Endothelial cell (in vitro differentiated cells): ENCODE measurements at regions not wholly inside any gene's neighbourhood (a gene's known extent, or its start where the extent isn't known, plus 50 kb on each side); places are given as distances from the start of the nearest gene placed in this dataset.

Experiments
- DNase-seq: peaks from one replicate; pipeline ENCODE4 v3.0.0; 2021; ENCODE audit warnings: low spot score
- H3K27ac Mint-ChIP-seq: one replicate; pipeline ENCODE4 v1.8.0; 2021; ENCODE audit warnings: mixed read lengths, inconsistent platforms; ENCODE audit not compliant: unreplicated experiment
- H3K27me3 Mint-ChIP-seq: one replicate; pipeline ENCODE4 v1.8.0; 2021; ENCODE audit warnings: mild to moderate bottlenecking, moderate library complexity, mixed read lengths, inconsistent platforms; ENCODE audit not compliant: unreplicated experiment
- H3K36me3 Mint-ChIP-seq: one replicate; pipeline ENCODE4 v1.8.0; 2021; ENCODE audit warnings: mild to moderate bottlenecking, low read depth, mixed read lengths, inconsistent platforms; ENCODE audit not compliant: unreplicated experiment
- H3K4me1 Mint-ChIP-seq: one replicate; pipeline ENCODE4 v1.8.0; 2021; ENCODE audit warnings: mild to moderate bottlenecking, mixed read lengths, inconsistent platforms; ENCODE audit not compliant: unreplicated experiment
- H3K4me3 Mint-ChIP-seq: one replicate; pipeline ENCODE4 v1.8.0; 2021; ENCODE audit warnings: mild to moderate bottlenecking, mixed read lengths, inconsistent platforms; ENCODE audit not compliant: unreplicated experiment
- H3K9me3 Mint-ChIP-seq: one replicate; pipeline ENCODE4 v1.8.0; 2021; ENCODE audit warnings: mixed read lengths, inconsistent platforms; ENCODE audit not compliant: unreplicated experiment
- TF ChIP-seq, protein P1 (sequence below): fragments of 200-600 bp; sonication (generic); IDR thresholded peaks from one replicate; pipeline ENCODE4 v1.5.0; 2021; ENCODE audit warnings: antibody characterized with exemption; ENCODE audit not compliant: unreplicated experiment

DNA sequence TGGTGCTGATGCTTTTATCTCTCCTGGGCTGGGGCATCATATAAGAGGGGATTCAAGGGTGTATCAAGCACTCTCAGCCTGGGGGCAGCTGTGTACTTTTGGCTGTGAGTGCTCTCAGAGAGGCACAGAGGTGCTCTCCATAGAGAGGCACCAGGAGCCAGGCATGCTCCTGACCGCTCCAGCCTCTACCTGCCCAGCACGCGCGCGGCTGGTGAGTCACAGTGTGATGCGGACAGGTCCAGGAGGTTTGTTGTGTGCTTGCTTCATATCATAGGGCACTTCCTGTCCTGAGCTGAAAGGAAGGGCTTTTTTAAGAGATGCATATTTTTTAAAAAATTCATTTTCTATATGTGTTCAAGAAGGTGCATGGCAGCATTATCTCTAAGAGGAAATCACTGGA is 93.6 kb upstream of the BCAR3 start:
- TF ChIP-seq, protein P1, sequence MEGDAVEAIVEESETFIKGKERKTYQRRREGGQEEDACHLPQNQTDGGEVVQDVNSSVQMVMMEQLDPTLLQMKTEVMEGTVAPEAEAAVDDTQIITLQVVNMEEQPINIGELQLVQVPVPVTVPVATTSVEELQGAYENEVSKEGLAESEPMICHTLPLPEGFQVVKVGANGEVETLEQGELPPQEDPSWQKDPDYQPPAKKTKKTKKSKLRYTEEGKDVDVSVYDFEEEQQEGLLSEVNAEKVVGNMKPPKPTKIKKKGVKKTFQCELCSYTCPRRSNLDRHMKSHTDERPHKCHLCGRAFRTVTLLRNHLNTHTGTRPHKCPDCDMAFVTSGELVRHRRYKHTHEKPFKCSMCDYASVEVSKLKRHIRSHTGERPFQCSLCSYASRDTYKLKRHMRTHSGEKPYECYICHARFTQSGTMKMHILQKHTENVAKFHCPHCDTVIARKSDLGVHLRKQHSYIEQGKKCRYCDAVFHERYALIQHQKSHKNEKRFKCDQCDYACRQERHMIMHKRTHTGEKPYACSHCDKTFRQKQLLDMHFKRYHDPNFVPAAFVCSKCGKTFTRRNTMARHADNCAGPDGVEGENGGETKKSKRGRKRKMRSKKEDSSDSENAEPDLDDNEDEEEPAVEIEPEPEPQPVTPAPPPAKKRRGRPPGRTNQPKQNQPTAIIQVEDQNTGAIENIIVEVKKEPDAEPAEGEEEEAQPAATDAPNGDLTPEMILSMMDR = no peak
- H3K9me3 Mint-ChIP-seq = no peaks in the 10 kb centered on the region
- H3K4me3 Mint-ChIP-seq = no peak overlapping the region
- H3K27me3 Mint-ChIP-seq = peaks cover 2% of the 10 kb centered on the region
- no peaks in the 10 kb centered on the region for H3K36me3 Mint-ChIP-seq
- DNase-seq = no peak
- no peak overlapping the region for H3K27ac Mint-ChIP-seq
- peaks cover 8% of the 10 kb centered on the region for H3K4me1 Mint-ChIP-seq

DNA sequence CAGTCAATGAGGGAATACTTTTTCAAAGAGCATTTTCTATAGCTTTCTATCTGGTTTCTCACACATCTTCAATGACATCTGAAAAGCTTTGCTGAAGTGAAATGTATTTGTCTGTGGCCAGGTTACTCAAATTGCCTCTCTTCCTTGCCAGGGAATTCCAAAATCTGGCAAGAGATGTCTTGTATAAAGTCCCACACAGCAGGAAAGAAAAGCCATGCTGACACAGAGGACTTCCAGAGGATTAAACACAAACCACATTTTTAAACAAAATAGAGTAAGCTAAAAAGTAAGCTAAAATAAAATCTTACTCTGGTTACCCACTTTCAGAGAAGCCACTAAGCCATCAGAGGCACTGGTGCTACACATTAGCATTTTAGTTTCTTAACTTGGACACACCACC is 93.1 kb upstream of the BCAR3 start:
- Mint-ChIP-seq H3K4me1 (peaks cover 4% of the 10 kb centered on the region), H3K27me3 (peaks cover 2% of the 10 kb centered on the region), H3K27ac (no peak overlapping the region), H3K36me3 (no peaks in the 10 kb centered on the region), H3K9me3 (no peaks in the 10 kb centered on the region), H3K4me3 (no peak overlapping the region)
- DNase-seq = no peak
- TF ChIP-seq, protein P1 = no peak

DNA sequence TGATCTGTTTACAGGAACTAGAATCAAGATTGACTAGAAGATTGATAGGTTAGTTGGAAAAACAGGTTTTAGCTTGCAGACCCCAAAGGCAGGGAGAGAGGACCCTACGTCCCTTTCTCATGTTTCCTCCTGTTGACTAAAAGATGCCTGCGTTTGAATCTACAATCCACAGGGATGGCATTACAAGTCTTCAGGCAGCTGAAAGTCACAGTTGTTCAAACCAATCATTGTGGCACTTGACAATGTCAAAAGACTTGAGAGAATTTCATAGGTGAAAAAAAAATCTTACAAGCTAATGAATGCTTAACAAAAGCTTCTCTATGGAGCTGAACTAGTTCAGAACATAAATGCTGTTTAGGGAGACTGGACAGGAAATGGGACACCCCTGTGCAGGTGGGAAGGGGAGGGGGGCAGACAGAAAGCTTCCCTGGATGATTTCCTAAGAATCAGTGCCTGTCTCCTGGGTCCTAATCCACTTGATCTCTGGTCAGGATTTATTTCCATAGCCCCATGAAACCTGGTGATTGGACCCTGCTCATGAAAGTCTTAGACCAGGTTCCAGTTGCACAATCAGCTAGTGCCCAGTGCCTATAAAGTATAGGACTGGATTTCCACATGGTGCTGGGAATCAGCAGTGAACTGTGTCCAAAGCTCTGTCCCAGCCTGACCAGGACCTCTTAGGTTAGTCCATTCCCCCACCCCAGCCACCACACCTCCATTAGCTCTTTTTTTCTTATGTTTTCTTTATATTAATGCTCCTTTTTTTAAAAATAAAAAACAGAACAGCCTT is 91.6 kb upstream of the BCAR3 start:
- Mint-ChIP-seq H3K36me3 (no peaks in the 10 kb centered on the region), H3K4me3 (no peak overlapping the region), H3K27me3 (peaks cover 3% of the 10 kb centered on the region), H3K27ac (no peak overlapping the region), H3K4me1 (peaks cover 16% of the 10 kb centered on the region), H3K9me3 (no peaks in the 10 kb centered on the region)
- TF ChIP-seq, protein P1 = no peak
- DNase-seq = no peak

DNA sequence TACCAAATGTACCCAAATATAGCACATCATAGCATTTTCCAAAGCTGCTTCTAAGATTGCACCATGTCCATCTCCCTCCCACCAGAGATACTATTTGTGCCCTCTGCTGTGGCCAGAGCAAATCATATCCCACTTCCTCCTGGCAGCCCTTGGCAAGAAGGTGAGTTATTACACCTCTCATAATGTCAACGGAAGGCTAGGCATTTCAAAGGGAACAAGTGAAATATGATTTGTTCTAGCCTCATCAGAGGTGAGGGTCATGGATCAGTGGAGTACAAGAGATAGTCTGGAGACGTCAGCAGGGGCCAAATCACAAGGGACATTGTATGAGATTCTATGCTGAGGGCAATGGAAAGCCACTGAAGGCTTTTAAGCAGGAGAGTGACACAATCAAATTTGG is 90.2 kb upstream of the BCAR3 start:
- no peaks in the 10 kb centered on the region for H3K9me3 Mint-ChIP-seq
- H3K27ac Mint-ChIP-seq = no peak overlapping the region
- H3K4me3 Mint-ChIP-seq = no peak overlapping the region
- no peaks in the 10 kb centered on the region for H3K36me3 Mint-ChIP-seq
- peaks cover 17% of the 10 kb centered on the region for H3K4me1 Mint-ChIP-seq
- TF ChIP-seq, protein P1 = no peak
- no peak for DNase-seq
- peaks cover 5% of the 10 kb centered on the region for H3K27me3 Mint-ChIP-seq

DNA sequence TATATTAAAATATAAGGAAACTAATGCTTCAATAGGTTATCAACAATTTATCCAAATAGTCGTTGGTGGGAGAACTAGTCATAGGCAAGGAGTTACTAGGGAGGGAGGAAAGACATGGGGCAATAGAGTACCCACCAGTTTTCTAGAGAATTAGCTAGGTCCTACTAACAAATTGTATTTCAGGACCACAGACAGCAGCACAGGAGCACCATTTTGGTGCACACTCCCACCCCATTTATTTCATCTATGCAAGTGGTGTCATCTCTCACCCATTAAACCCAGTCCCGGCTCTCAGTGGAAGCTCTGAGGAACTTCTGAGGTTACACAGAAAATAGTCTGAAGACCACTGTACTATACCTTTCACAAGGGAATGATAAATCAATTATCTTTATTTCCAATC is 89.0 kb upstream of the BCAR3 start:
- Mint-ChIP-seq H3K4me3 (no peak overlapping the region), H3K36me3 (no peaks in the 10 kb centered on the region), H3K27me3 (peaks cover 5% of the 10 kb centered on the region), H3K27ac (no peak overlapping the region), H3K4me1 (peaks cover 17% of the 10 kb centered on the region), H3K9me3 (no peaks in the 10 kb centered on the region)
- DNase-seq = no peak
- TF ChIP-seq, protein P1 = no peak
